Lower leg skin (tissue), 3 donors: ENCODE measurements at regions not wholly inside any gene's neighbourhood (a gene's known extent, or its start where the extent isn't known, plus 50 kb on each side); places are given as distances from the start of the nearest gene placed in this dataset.
"Not testable (repeated sequence)": the region's sequence is repeated elsewhere in the genome, so short reads cannot be mapped to it uniquely, and the experiment has no call there.

Source experiments
- POLR2A ChIP-seq, 2 donors: fragments of 450-650 bp; IDR thresholded peaks; one replicate each; pipeline ENCODE4 v1.6.1; 2016 to 2017; ENCODE audit warnings: antibody characterized with exemption in 2 of 2, mild to moderate bottlenecking in 1 of 2, moderate library complexity in 1 of 2
- TF ChIP-seq, protein P1 (sequence below), 3 donors: fragments of 450-650 bp; IDR thresholded peaks; one replicate each; pipeline ENCODE4 v1.5.1; 2016; ENCODE audit warnings: antibody characterized with exemption in 3 of 3, mild to moderate bottlenecking in 3 of 3, moderate library complexity in 2 of 3

DNA sequence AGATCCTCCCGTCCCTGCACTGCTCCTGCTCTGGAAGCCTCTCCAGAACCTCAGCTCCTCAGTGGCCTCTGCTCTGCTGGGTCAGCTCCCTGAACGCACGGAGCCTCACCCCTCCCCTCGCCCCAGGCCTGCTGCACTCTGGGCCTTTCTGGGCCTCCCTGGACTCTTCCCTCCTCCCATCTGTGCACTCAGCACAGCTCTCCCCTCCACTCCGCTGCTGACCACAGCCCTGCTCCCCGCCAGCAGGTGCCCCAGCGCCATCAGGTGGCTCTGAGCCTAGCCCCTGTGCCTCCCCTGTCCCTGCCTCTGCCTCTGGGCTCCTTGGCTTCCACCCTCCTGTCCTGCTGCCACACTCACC, 121.0 kb downstream of the TMEM121 start:
- TF ChIP-seq, protein P1, sequence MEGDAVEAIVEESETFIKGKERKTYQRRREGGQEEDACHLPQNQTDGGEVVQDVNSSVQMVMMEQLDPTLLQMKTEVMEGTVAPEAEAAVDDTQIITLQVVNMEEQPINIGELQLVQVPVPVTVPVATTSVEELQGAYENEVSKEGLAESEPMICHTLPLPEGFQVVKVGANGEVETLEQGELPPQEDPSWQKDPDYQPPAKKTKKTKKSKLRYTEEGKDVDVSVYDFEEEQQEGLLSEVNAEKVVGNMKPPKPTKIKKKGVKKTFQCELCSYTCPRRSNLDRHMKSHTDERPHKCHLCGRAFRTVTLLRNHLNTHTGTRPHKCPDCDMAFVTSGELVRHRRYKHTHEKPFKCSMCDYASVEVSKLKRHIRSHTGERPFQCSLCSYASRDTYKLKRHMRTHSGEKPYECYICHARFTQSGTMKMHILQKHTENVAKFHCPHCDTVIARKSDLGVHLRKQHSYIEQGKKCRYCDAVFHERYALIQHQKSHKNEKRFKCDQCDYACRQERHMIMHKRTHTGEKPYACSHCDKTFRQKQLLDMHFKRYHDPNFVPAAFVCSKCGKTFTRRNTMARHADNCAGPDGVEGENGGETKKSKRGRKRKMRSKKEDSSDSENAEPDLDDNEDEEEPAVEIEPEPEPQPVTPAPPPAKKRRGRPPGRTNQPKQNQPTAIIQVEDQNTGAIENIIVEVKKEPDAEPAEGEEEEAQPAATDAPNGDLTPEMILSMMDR (IDR thresholded peaks at IDR 0.05), result not testable (repeated sequence)
- TF ChIP-seq POLR2A (IDR thresholded peaks at IDR 0.05), result not testable (repeated sequence)
